GM21723 (cell line): ENCODE measurements at regions not wholly inside any gene's neighbourhood (a gene's known extent, or its start where the extent isn't known, plus 50 kb on each side); places are given as distances from the start of the nearest gene placed in this dataset.

ENCODE experiments used
- ATAC-seq: cut with Tn5 transposase; IDR thresholded peaks from one replicate; pipeline ENCODE4 v1.9.1; 2021; ENCODE audit warnings: mild to moderate bottlenecking, moderate library complexity; ENCODE audit not compliant: unreplicated experiment

GRCh38 chr1:192521734-192522133 is 53.8 kb upstream of the RGS1 start:
- ATAC-seq = no peak

- no peak for ATAC-seq
Measured at GRCh38 chr1:192522673-192523072, 52.9 kb upstream of the RGS1 start.

- no peak for ATAC-seq
Measured at GRCh38 chr1:192524223-192524622, 51.4 kb upstream of the RGS1 start.
